Astrocyte (in vitro differentiated cells and primary cell): ENCODE measurements at regions not wholly inside any gene's neighbourhood (a gene's known extent, or its start where the extent isn't known, plus 50 kb on each side); places are given as distances from the start of the nearest gene placed in this dataset.

Source experiments
- CTCF ChIP-seq: IDR thresholded peaks from 2 replicates; pipeline ENCODE4 v1.5.1; 2011; ENCODE audit warnings: low read depth, mild to moderate bottlenecking, inconsistent platforms, low read length, moderate library complexity; ENCODE audit not compliant: insufficient read depth
- EZH2 ChIP-seq: IDR thresholded peaks from 2 replicates; pipeline ENCODE4 v1.6.1; 2012; ENCODE audit warnings: mild to moderate bottlenecking, low read length, inconsistent platforms; ENCODE audit not compliant: insufficient read depth

GRCh38 chr4:12595489-12595888 is 888.7 kb downstream of the RAB28 start:
- TF ChIP-seq CTCF, result no peak
- TF ChIP-seq EZH2, result no peak
